ENCODE measurements at regions not wholly inside any gene's neighbourhood (a gene's known extent, or its start where the extent isn't known, plus 50 kb on each side); places are given as distances from the start of the nearest gene placed in this dataset.

GRCh38 chr13:50123002-50123401 is 107.8 kb downstream of the KCNRG start:
- Histone ChIP-seq H3K27me3 (peaks cover 0 to 4% (median 0%) of the 10 kb centered on the region in 4 donors), H3K9me3 (no peaks in the 10 kb centered on the region), H3K4me1 (peaks cover 12 to 15% (median 15%) of the 10 kb centered on the region in 3 donors), H3K36me3 (no peaks in the 10 kb centered on the region), H3K27ac (peak overlapping the region in 3 of 4 donors; percentile 100), H3K4me3 (peak overlapping the region in 2 of 4 donors; percentile 85 to 96)
- intact Hi-C loops (cut with DNase I): no loop called here
- no peak for FAIRE-seq
- TF ChIP-seq CTCF (IDR thresholded peaks at IDR 0.05): no peak
- ATAC-seq: no peak
- WGBS, 2 donors: 45 to 47% methylated on average over 3 of the region's 3 CpGs
- DNase-seq: no peak

GRCh38 chr13:50123515-50123861 is 108.2 kb downstream of the KCNRG start:
- peaks cover 0 to 8% (median 1%) of the 10 kb centered on the region in 4 donors for H3K27me3 ChIP-seq
- H3K9me3 ChIP-seq: no peaks in the 10 kb centered on the region
- H3K27ac ChIP-seq: peak overlapping the region; percentile 98 to 100 (median 100)
- H3K4me1 ChIP-seq: peaks cover 12 to 15% (median 15%) of the 10 kb centered on the region in 3 donors
- FAIRE-seq: no peak
- H3K4me3 ChIP-seq: peak overlapping the region; percentile 48 to 98 (median 90)
- intact Hi-C loops (cut with DNase I): no loop called here
- TF ChIP-seq CTCF (IDR thresholded peaks at IDR 0.05): no peak
- ATAC-seq: no peak
- no peak for DNase-seq
- WGBS, 2 donors: 2 to 4% methylated on average over 13 of the region's 13 CpGs
- H3K36me3 ChIP-seq: no peaks in the 10 kb centered on the region

- Histone ChIP-seq H3K36me3 (no peaks in the 10 kb centered on the region), H3K9me3 (no peaks in the 10 kb centered on the region), H3K4me1 (peaks cover 12 to 15% (median 15%) of the 10 kb centered on the region in 3 donors), H3K4me3 (peak overlapping the region; percentile 48 to 98 (median 90)), H3K27ac (peak overlapping the region; percentile 98 to 100 (median 100)), H3K27me3 (peaks cover 0 to 13% (median 1%) of the 10 kb centered on the region in 4 donors)
- 0 to 1% methylated on average over 59 to 69 of the region's 69 CpGs for WGBS, 2 donors
- intact Hi-C loops (cut with DNase I): no loop called here
- no peak for FAIRE-seq
- DNase-seq: peak in 4 of 6 donors; percentile 72 to 97 (median 86)
- TF ChIP-seq CTCF (IDR thresholded peaks at IDR 0.05): no peak
- ATAC-seq: peak; percentile 76 to 87 (median 80)
Measured at GRCh38 chr13:50123862-50124535, 108.8 kb downstream of the KCNRG start.

GRCh38 chr13:50124536-50125303 is 109.5 kb downstream of the KCNRG start:
- WGBS, 2 donors: 0 to 1% methylated on average over 40 to 78 of the region's 78 CpGs
- FAIRE-seq (no peak), DNase-seq (peak in 5 of 6 donors; percentile 87 to 99 (median 98)), ATAC-seq (peak; percentile 16 to 37 (median 28))
- intact Hi-C loops (cut with DNase I): no loop called here
- Histone ChIP-seq H3K4me1 (peaks cover 11 to 12% (median 12%) of the 10 kb centered on the region in 3 donors), H3K27ac (peak overlapping the region; percentile 98 to 100 (median 100)), H3K9me3 (no peaks in the 10 kb centered on the region), H3K36me3 (no peaks in the 10 kb centered on the region), H3K27me3 (peaks cover 0 to 20% (median 1%) of the 10 kb centered on the region in 4 donors), H3K4me3 (peak overlapping the region; percentile 85 to 98 (median 96))
- TF ChIP-seq CTCF (IDR thresholded peaks at IDR 0.05): no peak

All from pancreas (tissue), 10 donors.